ENCODE measurements at regions not wholly inside any gene's neighbourhood (a gene's known extent, or its start where the extent isn't known, plus 50 kb on each side); places are given as distances from the start of the nearest gene placed in this dataset.

DNA sequence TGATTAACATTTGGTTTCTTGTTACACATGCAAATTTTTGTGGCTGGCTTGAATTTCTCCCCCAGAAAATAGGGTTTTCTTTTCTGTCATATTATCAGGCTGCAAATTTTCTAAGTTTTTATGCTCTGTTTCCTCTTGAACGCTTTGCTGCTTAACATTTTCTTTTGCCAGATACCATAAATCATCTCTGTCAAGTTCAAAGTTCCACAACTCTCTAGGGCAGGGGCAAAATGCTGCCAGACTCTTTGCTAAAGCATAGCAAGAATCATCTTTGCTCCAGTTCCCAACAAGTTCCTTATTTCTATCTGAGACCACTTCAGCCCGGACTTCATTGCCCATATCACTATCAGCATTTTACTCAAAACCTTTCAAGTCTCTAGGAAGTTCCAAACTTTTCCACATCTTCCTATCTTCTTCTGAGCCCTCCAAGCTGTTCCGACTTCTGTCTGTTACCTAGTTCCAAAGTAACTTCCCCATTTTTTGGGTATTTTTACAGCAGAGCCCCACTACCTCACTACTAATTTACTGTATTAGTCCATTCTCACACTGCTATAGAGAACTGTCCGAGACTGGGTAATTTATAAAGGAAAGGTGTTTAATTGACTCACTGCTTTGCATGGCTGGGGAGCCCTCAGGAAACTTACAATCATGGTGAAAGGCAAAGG lies 486.9 kb upstream of the NCAM2 start:
- H3K27me3 ChIP-seq (ENCODE audit: insufficient read depth, low read length), result no peaks in the 10 kb centered on the region
- H3K9ac ChIP-seq (ENCODE audit: low read length), result no peak overlapping the region
- H3K79me2 ChIP-seq (ENCODE audit: insufficient read depth, low read length), result no peaks in the 10 kb centered on the region
- RAD21 ChIA-PET (ENCODE audit: low non-redundant PET in 1 of 2, low total read pairs in 2 of 2, uncharacterized antibody in 2 of 2, unreplicated experiment in 2 of 2), result no interaction called here
- no peak overlapping the region for H3K27ac ChIP-seq (ENCODE audit: low read depth, low read length)
- ATAC-seq (no peak), DNase-seq (ENCODE audit: low read depth, low spot score) (no peak)
- no peak overlapping the region for H3K4me3 ChIP-seq (replicated peaks in 1 of 2; ENCODE audit: low read depth in 1 of 2, low read length in 2 of 2)
- CTCF ChIA-PET, result no interaction called here
- H4K20me1 ChIP-seq (ENCODE audit: insufficient read depth), result no peaks in the 10 kb centered on the region
- H3K9me2 ChIP-seq (ENCODE audit: insufficient read depth), result no peaks in the 10 kb centered on the region
- no peak overlapping the region for H3K4me2 ChIP-seq (ENCODE audit: low read length)
- no peaks in the 10 kb centered on the region for H3K36me3 ChIP-seq (ENCODE audit: control insufficient read depth in 1 of 2, insufficient read depth in 2 of 2, low read length in 2 of 2)
- intact Hi-C loops (cut with micrococcal nuclease), result no loop called here
- no TSS peak for BruUV-seq (replicated peaks)
- H3K9me3 ChIP-seq (ENCODE audit: control insufficient read depth in 1 of 2, insufficient read depth in 1 of 2, low read depth in 1 of 2, low read length in 2 of 2), result peaks cover 10 to 32% of the 10 kb centered on the region in 2 experiments; a peak in 3 of 4 replicates
- no peak overlapping the region for H2AFZ ChIP-seq (ENCODE audit: low read depth, low read length, poor library complexity, severe bottlenecking)
- H3K4me1 ChIP-seq (ENCODE audit: control insufficient read depth in 1 of 2, insufficient read depth in 2 of 2, low read length in 2 of 2), result no peaks in the 10 kb centered on the region
- POLR2A ChIA-PET, result no interaction called here
- no peak for TF ChIP-seq ELF1 (IDR thresholded peaks at IDR 0.05; ENCODE audit: borderline replicate concordance, low read depth)
- no peak for TF ChIP-seq SIN3A (IDR thresholded peaks at IDR 0.05; ENCODE audit: low read depth)
- TF ChIP-seq FOSL1 (IDR thresholded peaks at IDR 0.05; ENCODE audit: low read depth), result no peak
- no peak for TF ChIP-seq EZH2phosphoT487 (IDR thresholded peaks at IDR 0.05; ENCODE audit: borderline replicate concordance)
- no peak for TF ChIP-seq POLR2A (IDR thresholded peaks at IDR 0.05; ENCODE audit: borderline replicate concordance, extremely low read depth, insufficient read depth, insufficient read length)
- TF ChIP-seq EGR1 (IDR thresholded peaks at IDR 0.05; ENCODE audit: low read depth), result no peak
- no peak for TF ChIP-seq EZH2 (IDR thresholded peaks at IDR 0.05)
- TF ChIP-seq, protein P1, sequence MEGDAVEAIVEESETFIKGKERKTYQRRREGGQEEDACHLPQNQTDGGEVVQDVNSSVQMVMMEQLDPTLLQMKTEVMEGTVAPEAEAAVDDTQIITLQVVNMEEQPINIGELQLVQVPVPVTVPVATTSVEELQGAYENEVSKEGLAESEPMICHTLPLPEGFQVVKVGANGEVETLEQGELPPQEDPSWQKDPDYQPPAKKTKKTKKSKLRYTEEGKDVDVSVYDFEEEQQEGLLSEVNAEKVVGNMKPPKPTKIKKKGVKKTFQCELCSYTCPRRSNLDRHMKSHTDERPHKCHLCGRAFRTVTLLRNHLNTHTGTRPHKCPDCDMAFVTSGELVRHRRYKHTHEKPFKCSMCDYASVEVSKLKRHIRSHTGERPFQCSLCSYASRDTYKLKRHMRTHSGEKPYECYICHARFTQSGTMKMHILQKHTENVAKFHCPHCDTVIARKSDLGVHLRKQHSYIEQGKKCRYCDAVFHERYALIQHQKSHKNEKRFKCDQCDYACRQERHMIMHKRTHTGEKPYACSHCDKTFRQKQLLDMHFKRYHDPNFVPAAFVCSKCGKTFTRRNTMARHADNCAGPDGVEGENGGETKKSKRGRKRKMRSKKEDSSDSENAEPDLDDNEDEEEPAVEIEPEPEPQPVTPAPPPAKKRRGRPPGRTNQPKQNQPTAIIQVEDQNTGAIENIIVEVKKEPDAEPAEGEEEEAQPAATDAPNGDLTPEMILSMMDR (IDR thresholded peaks at IDR 0.05 in 2 of 3, conservative IDR thresholded peaks at IDR 0.05 in 1 of 3; ENCODE audit: borderline replicate concordance in 1 of 3, insufficient read depth in 1 of 3, low read depth in 2 of 3, low read length in 2 of 3), result no peak
- TF ChIP-seq, protein P2, sequence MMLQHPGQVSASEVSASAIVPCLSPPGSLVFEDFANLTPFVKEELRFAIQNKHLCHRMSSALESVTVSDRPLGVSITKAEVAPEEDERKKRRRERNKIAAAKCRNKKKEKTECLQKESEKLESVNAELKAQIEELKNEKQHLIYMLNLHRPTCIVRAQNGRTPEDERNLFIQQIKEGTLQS (IDR thresholded peaks at IDR 0.05), result no peak
- no peak for TF ChIP-seq RAD21 (IDR thresholded peaks at IDR 0.05; ENCODE audit: low read depth)
- no peak for TF ChIP-seq ZFX (IDR thresholded peaks at IDR 0.05)
- TF ChIP-seq SP1 (IDR thresholded peaks at IDR 0.05; ENCODE audit: low read depth), result no peak
- no peak for TF ChIP-seq JUND (IDR thresholded peaks at IDR 0.05)
- TF ChIP-seq, protein P3, sequence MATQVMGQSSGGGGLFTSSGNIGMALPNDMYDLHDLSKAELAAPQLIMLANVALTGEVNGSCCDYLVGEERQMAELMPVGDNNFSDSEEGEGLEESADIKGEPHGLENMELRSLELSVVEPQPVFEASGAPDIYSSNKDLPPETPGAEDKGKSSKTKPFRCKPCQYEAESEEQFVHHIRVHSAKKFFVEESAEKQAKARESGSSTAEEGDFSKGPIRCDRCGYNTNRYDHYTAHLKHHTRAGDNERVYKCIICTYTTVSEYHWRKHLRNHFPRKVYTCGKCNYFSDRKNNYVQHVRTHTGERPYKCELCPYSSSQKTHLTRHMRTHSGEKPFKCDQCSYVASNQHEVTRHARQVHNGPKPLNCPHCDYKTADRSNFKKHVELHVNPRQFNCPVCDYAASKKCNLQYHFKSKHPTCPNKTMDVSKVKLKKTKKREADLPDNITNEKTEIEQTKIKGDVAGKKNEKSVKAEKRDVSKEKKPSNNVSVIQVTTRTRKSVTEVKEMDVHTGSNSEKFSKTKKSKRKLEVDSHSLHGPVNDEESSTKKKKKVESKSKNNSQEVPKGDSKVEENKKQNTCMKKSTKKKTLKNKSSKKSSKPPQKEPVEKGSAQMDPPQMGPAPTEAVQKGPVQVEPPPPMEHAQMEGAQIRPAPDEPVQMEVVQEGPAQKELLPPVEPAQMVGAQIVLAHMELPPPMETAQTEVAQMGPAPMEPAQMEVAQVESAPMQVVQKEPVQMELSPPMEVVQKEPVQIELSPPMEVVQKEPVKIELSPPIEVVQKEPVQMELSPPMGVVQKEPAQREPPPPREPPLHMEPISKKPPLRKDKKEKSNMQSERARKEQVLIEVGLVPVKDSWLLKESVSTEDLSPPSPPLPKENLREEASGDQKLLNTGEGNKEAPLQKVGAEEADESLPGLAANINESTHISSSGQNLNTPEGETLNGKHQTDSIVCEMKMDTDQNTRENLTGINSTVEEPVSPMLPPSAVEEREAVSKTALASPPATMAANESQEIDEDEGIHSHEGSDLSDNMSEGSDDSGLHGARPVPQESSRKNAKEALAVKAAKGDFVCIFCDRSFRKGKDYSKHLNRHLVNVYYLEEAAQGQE (IDR thresholded peaks at IDR 0.05; ENCODE audit: low read depth), result no peak
- no peak for TF ChIP-seq POLR2AphosphoS5 (IDR thresholded peaks at IDR 0.05; ENCODE audit: low read depth, low read length)
- TF ChIP-seq, protein P4, sequence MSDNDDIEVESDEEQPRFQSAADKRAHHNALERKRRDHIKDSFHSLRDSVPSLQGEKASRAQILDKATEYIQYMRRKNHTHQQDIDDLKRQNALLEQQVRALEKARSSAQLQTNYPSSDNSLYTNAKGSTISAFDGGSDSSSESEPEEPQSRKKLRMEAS (IDR thresholded peaks at IDR 0.05), result no peak
- no peak for TF ChIP-seq TCF7L2 (IDR thresholded peaks at IDR 0.05; ENCODE audit: borderline replicate concordance, extremely low read depth, insufficient read depth, insufficient read length)

Measured in HCT116 (cell line).